Sigmoid colon (tissue), 6 donors: ENCODE measurements at regions not wholly inside any gene's neighbourhood (a gene's known extent, or its start where the extent isn't known, plus 50 kb on each side); places are given as distances from the start of the nearest gene placed in this dataset.
A peak's percentile ranks its signal among the peaks of the same experiment; 100 is the strongest.

Source experiments
- DNase-seq: peaks from one replicate; pipeline ENCODE4 v3.0.0-alpha.2; 2019
- H3K27ac ChIP-seq, 4 donors: fragments of 200-600 bp; sonication (generic); one replicate each; pipeline ENCODE4 v1.5.1; 2016 to 2019; ENCODE audit warnings: mild to moderate bottlenecking in 1 of 4
- H3K27me3 ChIP-seq, 3 donors: fragments of 200-600 bp; sonication (generic); one replicate each; pipeline ENCODE4 v1.5.1; 2019; ENCODE audit warnings: mild to moderate bottlenecking in 1 of 3
- H3K36me3 ChIP-seq, 4 donors: fragments of 200-600 bp; sonication (generic); one replicate each; pipeline ENCODE4 v1.5.1; 2016 to 2019
- H3K4me1 ChIP-seq, 4 donors: fragments of 200-600 bp; sonication (generic); one replicate each; pipeline ENCODE4 v1.5.1; 2017 to 2019
- H3K4me3 ChIP-seq, 4 donors: fragments of 200-600 bp; sonication (generic); one replicate each; pipeline ENCODE4 v1.5.1; 2017 to 2019; ENCODE audit warnings: mild to moderate bottlenecking in 2 of 4, moderate library complexity in 1 of 4
- H3K9me3 ChIP-seq, 4 donors: fragments of 200-600 bp in 3 of 4; sonication (generic) in 3 of 4; one replicate each; pipeline versions ENCODE4 v1.5.1 to v1.6.1; 2013 to 2019
- EP300 ChIP-seq, 4 donors: sonication (generic); formaldehyde crosslinking; IDR thresholded peaks; one replicate each; pipeline ENCODE4 v1.6.1; 2017; ENCODE audit warnings: antibody characterized with exemption in 4 of 4
- POLR2A ChIP-seq, 2 donors: fragments of 450-650 bp; IDR thresholded peaks; one replicate each; pipeline ENCODE4 v1.6.1; 2016; ENCODE audit warnings: antibody characterized with exemption in 2 of 2, mild to moderate bottlenecking in 2 of 2, moderate library complexity in 2 of 2
- POLR2AphosphoS5 ChIP-seq, 4 donors: sonication (generic); formaldehyde crosslinking; IDR thresholded peaks; one replicate each; pipeline ENCODE4 v1.6.1; 2017; ENCODE audit warnings: antibody characterized with exemption in 4 of 4
- WGBS, 2 donors: extraction: QIAGEN DNeasy Blood & Tissue Kit; methylation state at CpG; one replicate each; pipeline ENCODE4 v1.1.7; 2013; 5-methylcytosine and 5-hydroxymethylcytosine counted together
- intact Hi-C: fragments of 100-400 bp; cut with DNase I; formaldehyde crosslinking; loops from one replicate; pipeline ENCODE4 v1.15.1; 2023
- TF ChIP-seq, protein P1 (sequence below), 4 experiments: fragments of 450-650 bp in 3 of 4; fragments of 200-600 bp in 1 of 4; IDR thresholded peaks; one replicate each; pipeline ENCODE4 v1.5.1; 2016 to 2019; ENCODE audit warnings: antibody characterized with exemption in 4 of 4, mild to moderate bottlenecking in 3 of 4, moderate library complexity in 2 of 4
- donor health status: healthy with polysubstance abuse.
- donor health status: healthy.

DNA sequence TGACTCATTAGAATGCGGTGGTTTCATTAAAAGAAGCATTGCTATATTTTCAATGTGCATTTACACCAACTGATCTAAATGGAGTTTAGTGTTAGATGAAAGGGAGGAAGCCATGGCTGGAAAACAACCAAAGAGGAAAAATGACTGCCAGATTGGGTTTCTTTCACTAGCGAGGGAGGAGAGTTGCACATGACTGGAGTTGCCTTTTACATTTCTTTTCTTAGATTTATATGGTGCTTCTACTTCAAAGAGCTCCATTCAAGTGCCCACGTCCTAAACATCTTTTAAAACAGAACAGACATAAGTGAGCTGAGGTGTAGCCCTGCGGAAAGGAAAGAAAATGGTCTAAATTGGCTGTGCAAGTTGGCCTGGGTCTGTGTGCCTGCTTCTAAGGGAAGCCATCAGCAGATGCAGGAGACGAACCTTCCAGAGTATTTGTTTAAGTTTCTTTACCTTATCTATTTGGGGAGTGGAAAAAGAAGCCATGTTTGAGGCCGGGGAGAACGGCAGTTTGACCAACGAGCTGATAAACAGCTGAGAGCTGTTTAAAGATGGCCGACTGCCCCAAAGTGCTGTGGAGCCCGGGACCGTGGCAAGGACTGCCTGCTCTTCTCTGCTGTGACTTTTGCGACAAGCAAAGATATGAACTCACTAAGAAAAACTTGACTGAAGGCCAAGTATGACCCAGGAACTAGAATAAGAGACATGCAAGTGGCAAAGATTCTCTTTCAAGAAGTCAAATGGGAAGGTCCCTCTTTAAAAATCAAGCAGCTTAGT, 327.0 kb downstream of the ZNF516 start:
- H3K27me3 ChIP-seq = no peaks in the 10 kb centered on the region
- H3K4me1 ChIP-seq = peaks cover 0 to 8% (median 3%) of the 10 kb centered on the region in 4 donors
- WGBS, 2 donors = 64 to 66% methylated on average over 12 of the region's 12 CpGs
- no peak overlapping the region for H3K27ac ChIP-seq
- no peaks in the 10 kb centered on the region for H3K36me3 ChIP-seq
- intact Hi-C loops = no loop called here
- H3K4me3 ChIP-seq = peak overlapping the region in 1 of 4 donors; percentile 21
- no peak for DNase-seq
- TF ChIP-seq EP300 (IDR thresholded peaks at IDR 0.05) = no peak
- peak in 1 of 4 donors; percentile 58 for TF ChIP-seq POLR2AphosphoS5 (IDR thresholded peaks at IDR 0.05)
- no peaks in the 10 kb centered on the region for H3K9me3 ChIP-seq

DNA sequence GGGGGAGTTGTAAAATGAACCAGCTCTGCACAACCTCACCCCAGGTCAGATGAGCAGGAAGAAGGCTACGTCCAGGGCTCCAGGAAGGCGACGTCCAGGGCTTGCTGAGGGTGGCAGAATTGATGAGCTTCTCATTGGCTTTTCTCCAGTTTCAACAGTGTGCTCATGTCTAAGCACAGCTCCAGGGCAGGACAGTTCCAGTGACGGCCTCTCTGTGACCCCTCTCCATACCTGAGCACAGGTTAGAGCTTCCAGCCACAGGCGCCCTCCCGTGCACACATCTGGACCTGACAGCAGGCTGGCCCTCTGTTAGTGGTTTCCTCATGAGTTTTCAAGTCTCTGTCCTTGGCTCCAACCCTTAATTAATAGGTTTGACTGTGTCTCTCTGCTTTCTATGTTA, 327.6 kb downstream of the ZNF516 start:
- Histone ChIP-seq H3K36me3 (no peaks in the 10 kb centered on the region), H3K27me3 (no peaks in the 10 kb centered on the region), H3K9me3 (no peaks in the 10 kb centered on the region), H3K27ac (no peak overlapping the region), H3K4me3 (no peak overlapping the region), H3K4me1 (peaks cover 0 to 8% (median 3%) of the 10 kb centered on the region in 4 donors)
- 73 to 80% methylated on average over 6 of the region's 6 CpGs for WGBS, 2 donors
- TF ChIP-seq EP300 (IDR thresholded peaks at IDR 0.05) (no peak), POLR2A (IDR thresholded peaks at IDR 0.05) (no peak), POLR2AphosphoS5 (IDR thresholded peaks at IDR 0.05) (no peak)
- TF ChIP-seq, protein P1, sequence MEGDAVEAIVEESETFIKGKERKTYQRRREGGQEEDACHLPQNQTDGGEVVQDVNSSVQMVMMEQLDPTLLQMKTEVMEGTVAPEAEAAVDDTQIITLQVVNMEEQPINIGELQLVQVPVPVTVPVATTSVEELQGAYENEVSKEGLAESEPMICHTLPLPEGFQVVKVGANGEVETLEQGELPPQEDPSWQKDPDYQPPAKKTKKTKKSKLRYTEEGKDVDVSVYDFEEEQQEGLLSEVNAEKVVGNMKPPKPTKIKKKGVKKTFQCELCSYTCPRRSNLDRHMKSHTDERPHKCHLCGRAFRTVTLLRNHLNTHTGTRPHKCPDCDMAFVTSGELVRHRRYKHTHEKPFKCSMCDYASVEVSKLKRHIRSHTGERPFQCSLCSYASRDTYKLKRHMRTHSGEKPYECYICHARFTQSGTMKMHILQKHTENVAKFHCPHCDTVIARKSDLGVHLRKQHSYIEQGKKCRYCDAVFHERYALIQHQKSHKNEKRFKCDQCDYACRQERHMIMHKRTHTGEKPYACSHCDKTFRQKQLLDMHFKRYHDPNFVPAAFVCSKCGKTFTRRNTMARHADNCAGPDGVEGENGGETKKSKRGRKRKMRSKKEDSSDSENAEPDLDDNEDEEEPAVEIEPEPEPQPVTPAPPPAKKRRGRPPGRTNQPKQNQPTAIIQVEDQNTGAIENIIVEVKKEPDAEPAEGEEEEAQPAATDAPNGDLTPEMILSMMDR (IDR thresholded peaks at IDR 0.05) = no peak
- no peak for DNase-seq
- intact Hi-C loops = no loop called here

DNA sequence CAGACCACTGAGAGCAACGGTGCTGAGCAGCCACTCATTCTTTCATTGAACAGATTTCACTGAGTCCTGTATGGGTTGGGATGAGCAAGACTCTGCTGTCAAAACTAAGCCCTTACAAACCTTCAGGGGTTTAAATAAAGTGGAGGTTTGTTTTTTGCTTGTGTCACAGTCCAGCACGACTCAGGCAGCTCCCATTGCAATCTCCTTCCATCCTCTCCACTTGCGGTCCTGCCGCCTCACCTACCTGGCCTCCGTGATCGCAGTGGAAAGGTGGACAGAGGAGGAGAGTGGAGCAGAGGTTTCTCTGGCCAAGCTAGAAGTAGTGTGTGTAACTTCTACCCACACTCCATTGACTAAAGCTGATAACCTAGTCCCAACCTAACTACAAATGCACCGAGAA, 332.2 kb downstream of the ZNF516 start:
- Histone ChIP-seq H3K4me3 (no peak overlapping the region), H3K27me3 (no peaks in the 10 kb centered on the region), H3K36me3 (no peaks in the 10 kb centered on the region), H3K9me3 (no peaks in the 10 kb centered on the region), H3K4me1 (peaks cover 0 to 4% (median under 1%) of the 10 kb centered on the region in 4 donors), H3K27ac (no peak overlapping the region)
- TF ChIP-seq POLR2AphosphoS5 (IDR thresholded peaks at IDR 0.05) = no peak
- TF ChIP-seq, protein P1 (IDR thresholded peaks at IDR 0.05) = no peak
- TF ChIP-seq EP300 (IDR thresholded peaks at IDR 0.05) = no peak
- no peak for TF ChIP-seq POLR2A (IDR thresholded peaks at IDR 0.05)
- 88 to 90% methylated on average over 7 of the region's 7 CpGs for WGBS, 2 donors
- no peak for DNase-seq
- intact Hi-C loops = no loop called here

DNA sequence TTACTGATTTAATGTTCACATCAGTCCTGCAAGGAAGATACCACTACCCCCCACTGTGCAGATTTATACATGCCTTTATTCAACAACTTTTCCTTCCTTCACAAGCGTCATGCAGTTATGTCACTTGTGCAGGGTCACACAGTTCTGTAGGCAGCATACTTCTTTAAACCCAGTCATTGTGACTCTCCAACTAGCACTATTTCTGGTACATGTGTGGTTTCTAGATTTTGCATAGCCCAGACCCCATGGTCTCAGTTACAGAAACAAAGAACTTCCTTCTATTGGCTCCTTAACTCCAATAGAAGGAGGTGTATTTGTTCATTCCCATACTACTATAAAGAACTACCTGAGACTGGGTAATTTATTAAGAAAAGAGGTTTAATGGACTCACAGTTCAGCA, 333.1 kb downstream of the ZNF516 start:
- H3K4me1 ChIP-seq = no peaks in the 10 kb centered on the region
- no peak for TF ChIP-seq POLR2AphosphoS5 (IDR thresholded peaks at IDR 0.05)
- TF ChIP-seq EP300 (IDR thresholded peaks at IDR 0.05) = no peak
- TF ChIP-seq, protein P1 (IDR thresholded peaks at IDR 0.05) = no peak
- no peak for TF ChIP-seq POLR2A (IDR thresholded peaks at IDR 0.05)
- 83 to 92% methylated on average over 1 of the region's 1 CpG for WGBS, 2 donors
- H3K4me3 ChIP-seq = no peak overlapping the region
- intact Hi-C loops = no loop called here
- DNase-seq = no peak
- H3K36me3 ChIP-seq = no peaks in the 10 kb centered on the region
- no peaks in the 10 kb centered on the region for H3K9me3 ChIP-seq
- no peaks in the 10 kb centered on the region for H3K27me3 ChIP-seq
- H3K27ac ChIP-seq = no peak overlapping the region

DNA sequence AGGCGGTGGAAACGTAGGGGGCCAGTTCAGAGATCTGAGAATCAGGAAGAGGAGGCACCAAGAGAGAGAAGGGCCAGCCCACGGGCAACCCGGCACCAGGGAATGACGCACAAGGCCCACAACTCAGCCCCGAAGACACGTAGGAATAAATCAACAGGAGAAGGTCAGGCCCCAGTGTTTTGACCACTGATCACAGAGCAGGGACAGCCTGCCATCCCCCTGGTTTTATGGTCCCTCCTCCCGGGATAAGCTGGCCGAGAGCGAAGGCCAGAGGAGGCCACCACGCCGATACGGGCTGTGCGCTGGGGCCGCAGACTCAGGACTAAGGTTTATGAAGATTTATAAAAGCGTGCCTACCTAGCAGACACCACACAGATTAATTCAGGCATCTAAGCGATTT, 341.4 kb downstream of the ZNF516 start:
- Histone ChIP-seq H3K9me3 (no peaks in the 10 kb centered on the region), H3K4me3 (no peak overlapping the region), H3K36me3 (no peaks in the 10 kb centered on the region), H3K27me3 (no peaks in the 10 kb centered on the region), H3K4me1 (no peaks in the 10 kb centered on the region), H3K27ac (no peak overlapping the region)
- 80 to 91% methylated on average over 17 of the region's 17 CpGs for WGBS, 2 donors
- TF ChIP-seq, protein P1 (IDR thresholded peaks at IDR 0.05) = no peak
- TF ChIP-seq POLR2A (IDR thresholded peaks at IDR 0.05) (no peak), POLR2AphosphoS5 (IDR thresholded peaks at IDR 0.05) (no peak), EP300 (IDR thresholded peaks at IDR 0.05) (no peak)
- DNase-seq = no peak
- intact Hi-C loops = no loop called here
